ENCODE measurements at regions not wholly inside any gene's neighbourhood (a gene's known extent, or its start where the extent isn't known, plus 50 kb on each side); places are given as distances from the start of the nearest gene placed in this dataset.

DNA sequence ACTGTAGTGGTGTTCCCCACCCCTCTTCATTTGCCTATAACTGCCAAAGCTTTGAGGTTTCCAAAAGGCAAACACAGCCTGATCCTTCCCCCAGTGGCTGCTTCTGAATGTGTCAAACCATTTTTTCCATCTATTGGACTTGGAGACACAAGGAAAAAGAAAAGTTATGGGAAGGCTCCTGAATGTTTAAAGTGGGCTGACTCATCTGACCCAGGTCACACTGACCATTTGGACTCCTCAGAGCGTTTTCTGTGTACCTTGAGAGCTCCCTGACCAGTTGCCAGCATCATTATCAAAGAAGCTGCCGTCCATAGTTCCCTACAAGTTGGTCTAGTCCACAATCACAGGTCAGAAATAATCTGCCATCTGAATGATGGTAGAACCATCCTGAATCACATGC, 123.4 kb upstream of the COL3A1 start:
- H3K4me3 ChIP-seq (ENCODE audit: low read depth, low read length): no peak overlapping the region
- H3K9me3 ChIP-seq (ENCODE audit: control insufficient read depth, insufficient read depth, low read depth, low read length): no peaks in the 10 kb centered on the region
- no peaks in the 10 kb centered on the region for H3K36me3 ChIP-seq (ENCODE audit: control insufficient read depth, insufficient read depth, low read length)
- H3K9ac ChIP-seq (ENCODE audit: low read length): no peak overlapping the region
- H3K4me1 ChIP-seq (ENCODE audit: control insufficient read depth, insufficient read depth, low read length): no peaks in the 10 kb centered on the region
- no peak overlapping the region for H3K27ac ChIP-seq (ENCODE audit: low read depth, low read length)
- H3K27me3 ChIP-seq (ENCODE audit: control insufficient read depth, insufficient read depth, low read length): no peaks in the 10 kb centered on the region

DNA sequence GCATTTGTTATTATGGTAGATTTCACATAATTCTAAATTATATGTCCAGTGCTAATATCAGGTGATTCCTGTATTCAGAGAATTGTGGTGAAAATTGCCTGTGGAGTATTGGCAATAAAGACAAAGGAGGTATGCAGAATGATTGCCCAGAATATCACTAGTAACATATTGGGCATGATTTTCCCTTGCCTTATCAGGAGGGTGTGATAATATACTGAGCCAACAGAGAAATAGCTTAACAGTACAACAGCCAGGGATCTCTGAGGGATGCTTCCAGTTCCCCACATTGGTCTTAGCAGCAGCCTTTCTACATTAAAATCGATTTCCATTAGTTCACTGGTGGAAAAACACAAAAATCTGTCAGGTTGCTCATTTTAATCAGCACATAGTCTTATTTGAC, 122.9 kb upstream of the COL3A1 start:
- no peak overlapping the region for H3K4me3 ChIP-seq (ENCODE audit: low read depth, low read length)
- no peak overlapping the region for H3K9ac ChIP-seq (ENCODE audit: low read length)
- H3K27ac ChIP-seq (ENCODE audit: low read depth, low read length): no peak overlapping the region
- H3K36me3 ChIP-seq (ENCODE audit: control insufficient read depth, insufficient read depth, low read length): no peaks in the 10 kb centered on the region
- H3K9me3 ChIP-seq (ENCODE audit: control insufficient read depth, insufficient read depth, low read depth, low read length): no peaks in the 10 kb centered on the region
- H3K27me3 ChIP-seq (ENCODE audit: control insufficient read depth, insufficient read depth, low read length): no peaks in the 10 kb centered on the region
- H3K4me1 ChIP-seq (ENCODE audit: control insufficient read depth, insufficient read depth, low read length): no peaks in the 10 kb centered on the region

DNA sequence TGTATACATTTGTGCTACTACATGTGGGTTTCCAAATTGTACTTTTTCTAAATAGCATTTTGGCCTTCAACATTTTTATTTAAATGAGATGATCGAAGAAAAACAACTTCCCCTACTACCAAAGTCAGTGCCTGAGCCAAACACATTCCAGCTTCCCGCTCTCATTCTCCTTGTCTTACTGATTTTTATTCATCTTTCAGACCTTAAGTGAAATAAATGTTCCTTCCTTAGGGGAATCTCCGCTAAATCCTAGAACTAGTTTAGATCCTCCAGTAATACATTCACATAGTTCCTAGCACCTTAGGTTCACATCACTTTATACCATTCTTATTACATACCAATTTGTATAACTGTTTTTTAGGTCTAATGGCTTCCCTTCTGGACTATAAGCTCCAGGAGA, 122.3 kb upstream of the COL3A1 start:
- Histone ChIP-seq H3K4me1 (ENCODE audit: control insufficient read depth, insufficient read depth, low read length) (no peaks in the 10 kb centered on the region), H3K4me3 (ENCODE audit: low read depth, low read length) (no peak overlapping the region), H3K9ac (ENCODE audit: low read length) (no peak overlapping the region), H3K9me3 (ENCODE audit: control insufficient read depth, insufficient read depth, low read depth, low read length) (no peaks in the 10 kb centered on the region), H3K27ac (ENCODE audit: low read depth, low read length) (no peak overlapping the region), H3K27me3 (ENCODE audit: control insufficient read depth, insufficient read depth, low read length) (no peaks in the 10 kb centered on the region), H3K36me3 (ENCODE audit: control insufficient read depth, insufficient read depth, low read length) (no peaks in the 10 kb centered on the region)

DNA sequence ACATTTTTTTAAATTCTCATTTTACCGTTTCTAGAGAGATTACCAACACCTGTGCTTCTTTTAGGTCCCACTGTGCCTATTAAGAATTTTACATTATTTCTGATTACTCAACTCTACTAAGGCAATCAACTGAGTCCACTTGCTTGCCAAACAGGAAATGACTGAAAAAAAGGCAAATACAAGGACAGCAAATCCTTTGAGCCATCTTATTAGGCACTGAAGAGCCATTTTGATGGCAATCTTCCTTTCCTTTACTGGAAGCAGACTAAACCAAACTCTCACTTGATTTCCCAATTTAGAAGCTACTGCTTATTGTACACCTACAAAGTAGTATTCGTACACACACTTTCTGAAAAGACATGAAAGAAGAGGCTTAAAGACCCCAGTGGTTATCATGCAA, 121.4 kb upstream of the COL3A1 start:
- Histone ChIP-seq H3K9ac (ENCODE audit: low read length) (no peak overlapping the region), H3K4me3 (ENCODE audit: low read depth, low read length) (no peak overlapping the region), H3K36me3 (ENCODE audit: control insufficient read depth, insufficient read depth, low read length) (no peaks in the 10 kb centered on the region), H3K27me3 (ENCODE audit: control insufficient read depth, insufficient read depth, low read length) (no peaks in the 10 kb centered on the region), H3K27ac (ENCODE audit: low read depth, low read length) (no peak overlapping the region), H3K9me3 (ENCODE audit: control insufficient read depth, insufficient read depth, low read depth, low read length) (no peaks in the 10 kb centered on the region), H3K4me1 (ENCODE audit: control insufficient read depth, insufficient read depth, low read length) (no peaks in the 10 kb centered on the region)

DNA sequence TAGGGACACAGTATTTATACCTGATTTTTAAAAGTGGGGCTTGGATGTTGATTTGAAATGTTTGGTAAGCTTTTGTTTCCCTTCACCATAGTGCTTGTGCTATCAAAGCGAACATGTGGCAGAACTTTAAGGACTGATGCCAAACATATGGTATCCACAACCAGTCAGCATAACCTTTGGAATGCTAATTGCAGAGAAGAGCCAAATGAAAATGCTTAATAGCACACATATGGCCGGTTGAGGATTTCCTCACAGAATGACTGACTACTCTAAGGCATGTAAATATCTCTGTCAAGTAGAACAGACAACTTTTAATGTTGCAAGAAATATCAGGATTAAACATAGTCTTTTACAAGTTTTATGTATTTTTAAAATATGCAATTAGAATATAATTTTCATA, 120.9 kb upstream of the COL3A1 start:
- no peaks in the 10 kb centered on the region for H3K36me3 ChIP-seq (ENCODE audit: control insufficient read depth, insufficient read depth, low read length)
- no peaks in the 10 kb centered on the region for H3K9me3 ChIP-seq (ENCODE audit: control insufficient read depth, insufficient read depth, low read depth, low read length)
- H3K9ac ChIP-seq (ENCODE audit: low read length): no peak overlapping the region
- no peak overlapping the region for H3K27ac ChIP-seq (ENCODE audit: low read depth, low read length)
- no peak overlapping the region for H3K4me3 ChIP-seq (ENCODE audit: low read depth, low read length)
- no peaks in the 10 kb centered on the region for H3K27me3 ChIP-seq (ENCODE audit: control insufficient read depth, insufficient read depth, low read length)
- no peaks in the 10 kb centered on the region for H3K4me1 ChIP-seq (ENCODE audit: control insufficient read depth, insufficient read depth, low read length)

DNA sequence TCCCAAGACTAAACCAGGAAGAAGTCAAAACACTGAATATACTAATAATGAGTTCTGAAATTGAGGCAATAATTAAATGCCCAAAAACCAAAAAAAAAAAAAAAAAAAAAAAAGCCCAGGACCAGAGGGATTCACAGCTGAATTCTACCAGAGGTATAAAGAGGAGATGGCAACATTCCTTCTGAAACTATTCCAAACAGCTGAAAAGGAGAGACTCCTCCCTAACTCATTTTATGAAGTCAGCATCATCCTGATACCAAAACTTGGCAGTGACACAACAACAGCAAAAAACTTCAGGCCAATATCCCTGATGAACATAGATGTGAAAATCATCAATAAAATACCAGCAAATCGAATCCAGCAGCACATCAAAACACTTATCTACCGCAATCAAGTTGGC, 108.5 kb upstream of the COL3A1 start:
- no peak overlapping the region for H3K9ac ChIP-seq (ENCODE audit: low read length)
- H3K27me3 ChIP-seq (ENCODE audit: control insufficient read depth, insufficient read depth, low read length): no peaks in the 10 kb centered on the region
- no peak overlapping the region for H3K27ac ChIP-seq (ENCODE audit: low read depth, low read length)
- H3K9me3 ChIP-seq (ENCODE audit: control insufficient read depth, insufficient read depth, low read depth, low read length): peaks cover 7% of the 10 kb centered on the region; the same call in 1 of the 2 replicates
- H3K4me3 ChIP-seq (ENCODE audit: low read depth, low read length): no peak overlapping the region
- H3K36me3 ChIP-seq (ENCODE audit: control insufficient read depth, insufficient read depth, low read length): no peaks in the 10 kb centered on the region
- no peaks in the 10 kb centered on the region for H3K4me1 ChIP-seq (ENCODE audit: control insufficient read depth, insufficient read depth, low read length)

DNA sequence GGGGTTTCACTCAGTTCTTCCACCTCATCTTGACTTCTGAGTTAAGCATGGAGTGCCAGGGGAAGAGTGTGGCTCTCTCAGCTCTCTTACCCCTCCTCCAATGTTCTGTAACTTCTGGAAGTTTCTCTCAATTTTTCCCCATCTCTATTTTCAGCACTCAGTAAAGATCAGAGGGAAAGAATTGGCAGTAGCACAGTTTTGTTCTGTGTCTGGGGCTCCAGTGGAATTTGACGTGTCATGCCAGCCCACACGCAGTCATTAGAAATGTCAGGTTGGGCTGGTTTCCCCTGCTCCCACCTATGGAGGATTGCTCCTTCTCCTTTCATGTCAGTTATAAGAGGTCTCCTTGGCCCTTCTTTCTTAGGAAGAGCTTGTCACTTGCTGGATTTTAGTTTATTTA, 104.6 kb upstream of the COL3A1 start:
- Histone ChIP-seq H3K9ac (ENCODE audit: low read length) (no peak overlapping the region), H3K27me3 (ENCODE audit: control insufficient read depth, insufficient read depth, low read length) (no peaks in the 10 kb centered on the region), H3K27ac (ENCODE audit: low read depth, low read length) (no peak overlapping the region), H3K4me3 (ENCODE audit: low read depth, low read length) (no peak overlapping the region), H3K4me1 (ENCODE audit: control insufficient read depth, insufficient read depth, low read length) (no peaks in the 10 kb centered on the region), H3K36me3 (ENCODE audit: control insufficient read depth, insufficient read depth, low read length) (no peaks in the 10 kb centered on the region), H3K9me3 (ENCODE audit: control insufficient read depth, insufficient read depth, low read depth, low read length) (peaks cover 7% of the 10 kb centered on the region; the same call in 1 of the 2 replicates)

DNA sequence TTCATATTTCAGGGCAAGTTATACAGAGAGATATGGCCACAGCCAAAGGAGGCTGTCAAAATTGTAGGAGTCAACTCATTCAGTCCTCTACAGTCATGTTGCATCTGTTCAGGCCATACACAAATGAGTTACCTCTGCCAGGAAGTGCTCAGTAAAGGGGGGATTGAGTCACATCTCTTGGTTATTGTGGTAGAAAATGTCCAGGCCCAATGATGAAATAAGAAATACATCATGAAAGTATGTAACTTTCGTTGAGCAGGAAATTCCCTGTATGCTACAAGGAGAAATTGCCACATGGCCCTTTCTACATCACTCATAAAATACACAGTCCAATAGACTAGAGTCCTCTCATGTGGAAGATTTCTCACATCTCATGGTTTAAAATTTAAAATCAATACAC, 103.9 kb upstream of the COL3A1 start:
- Histone ChIP-seq H3K9ac (ENCODE audit: low read length) (no peak overlapping the region), H3K27ac (ENCODE audit: low read depth, low read length) (no peak overlapping the region), H3K4me3 (ENCODE audit: low read depth, low read length) (no peak overlapping the region), H3K27me3 (ENCODE audit: control insufficient read depth, insufficient read depth, low read length) (no peaks in the 10 kb centered on the region), H3K4me1 (ENCODE audit: control insufficient read depth, insufficient read depth, low read length) (no peaks in the 10 kb centered on the region), H3K9me3 (ENCODE audit: control insufficient read depth, insufficient read depth, low read depth, low read length) (peaks cover 7% of the 10 kb centered on the region; the same call in 1 of the 2 replicates), H3K36me3 (ENCODE audit: control insufficient read depth, insufficient read depth, low read length) (no peaks in the 10 kb centered on the region)

DNA sequence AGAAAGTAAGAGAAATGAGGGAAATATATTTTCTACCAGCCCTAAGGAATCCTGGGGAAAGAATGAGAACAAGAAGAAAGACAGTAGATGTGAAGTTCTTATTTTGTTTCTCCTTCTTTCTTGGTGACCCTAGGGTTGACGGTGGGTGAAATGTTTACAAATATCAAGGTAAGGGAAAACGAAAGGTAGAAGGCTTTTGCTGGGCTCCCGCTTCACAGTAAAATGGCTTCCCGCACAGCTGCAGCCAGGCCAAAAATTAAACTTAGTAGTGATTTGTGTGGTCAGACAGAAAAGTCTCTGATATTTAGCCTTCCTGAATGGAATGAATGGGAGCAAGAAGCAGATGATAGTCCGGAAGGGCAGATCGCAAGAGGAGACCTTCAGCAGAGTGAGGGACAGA, 99.1 kb upstream of the COL3A1 start:
- no peaks in the 10 kb centered on the region for H3K4me1 ChIP-seq (ENCODE audit: control insufficient read depth, insufficient read depth, low read length)
- H3K27me3 ChIP-seq (ENCODE audit: control insufficient read depth, insufficient read depth, low read length): no peaks in the 10 kb centered on the region
- H3K9ac ChIP-seq (ENCODE audit: low read length): no peak overlapping the region
- H3K4me3 ChIP-seq (ENCODE audit: low read depth, low read length): no peak overlapping the region
- H3K36me3 ChIP-seq (ENCODE audit: control insufficient read depth, insufficient read depth, low read length): no peaks in the 10 kb centered on the region
- no peaks in the 10 kb centered on the region for H3K9me3 ChIP-seq (ENCODE audit: control insufficient read depth, insufficient read depth, low read depth, low read length)
- no peak overlapping the region for H3K27ac ChIP-seq (ENCODE audit: low read depth, low read length)

DNA sequence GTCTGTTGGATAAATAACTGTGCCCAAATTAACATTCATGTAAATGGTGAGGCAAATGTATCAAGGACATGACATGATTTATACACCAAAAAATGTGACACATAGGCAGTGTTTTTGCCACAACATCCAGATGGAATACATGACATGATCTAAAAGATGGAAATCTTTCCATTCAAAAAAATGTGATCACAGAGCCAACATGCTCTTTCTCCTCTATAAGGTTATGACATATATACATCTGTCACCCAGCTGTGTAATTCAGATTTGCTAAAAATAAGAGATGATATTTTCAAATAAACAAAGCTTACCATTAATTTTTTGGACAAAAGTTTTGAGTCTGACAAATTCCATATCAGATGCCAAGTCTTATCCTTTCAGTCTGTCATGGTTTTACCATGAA, 95.5 kb upstream of the COL3A1 start:
- Histone ChIP-seq H3K4me3 (ENCODE audit: low read depth, low read length) (no peak overlapping the region), H3K36me3 (ENCODE audit: control insufficient read depth, insufficient read depth, low read length) (no peaks in the 10 kb centered on the region), H3K9ac (ENCODE audit: low read length) (no peak overlapping the region), H3K27me3 (ENCODE audit: control insufficient read depth, insufficient read depth, low read length) (no peaks in the 10 kb centered on the region), H3K9me3 (ENCODE audit: control insufficient read depth, insufficient read depth, low read depth, low read length) (no peaks in the 10 kb centered on the region), H3K27ac (ENCODE audit: low read depth, low read length) (no peak overlapping the region), H3K4me1 (ENCODE audit: control insufficient read depth, insufficient read depth, low read length) (no peaks in the 10 kb centered on the region)

DNA sequence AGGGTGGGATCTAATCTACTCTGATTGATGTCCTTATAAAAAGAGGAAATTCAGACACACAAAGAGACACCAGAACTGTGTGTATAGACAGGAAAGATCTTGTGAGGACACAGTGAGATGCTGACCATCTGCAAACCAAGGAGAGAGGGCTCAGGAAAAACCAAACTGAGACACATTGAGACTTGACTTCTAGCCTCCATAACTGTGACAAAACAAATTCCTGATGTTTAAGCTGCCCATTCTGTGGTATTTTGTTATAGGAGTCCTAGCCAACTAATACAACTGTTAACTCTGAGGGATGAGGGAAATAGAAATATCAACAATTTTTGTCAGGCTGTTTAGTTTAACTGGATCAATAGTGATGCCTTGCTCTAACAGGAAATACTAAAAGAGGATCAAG, 93.4 kb upstream of the COL3A1 start:
- H3K4me3 ChIP-seq (ENCODE audit: low read depth, low read length): no peak overlapping the region
- H3K27ac ChIP-seq (ENCODE audit: low read depth, low read length): no peak overlapping the region
- no peaks in the 10 kb centered on the region for H3K9me3 ChIP-seq (ENCODE audit: control insufficient read depth, insufficient read depth, low read depth, low read length)
- H3K4me1 ChIP-seq (ENCODE audit: control insufficient read depth, insufficient read depth, low read length): no peaks in the 10 kb centered on the region
- H3K27me3 ChIP-seq (ENCODE audit: control insufficient read depth, insufficient read depth, low read length): no peaks in the 10 kb centered on the region
- H3K9ac ChIP-seq (ENCODE audit: low read length): no peak overlapping the region
- no peaks in the 10 kb centered on the region for H3K36me3 ChIP-seq (ENCODE audit: control insufficient read depth, insufficient read depth, low read length)

DNA sequence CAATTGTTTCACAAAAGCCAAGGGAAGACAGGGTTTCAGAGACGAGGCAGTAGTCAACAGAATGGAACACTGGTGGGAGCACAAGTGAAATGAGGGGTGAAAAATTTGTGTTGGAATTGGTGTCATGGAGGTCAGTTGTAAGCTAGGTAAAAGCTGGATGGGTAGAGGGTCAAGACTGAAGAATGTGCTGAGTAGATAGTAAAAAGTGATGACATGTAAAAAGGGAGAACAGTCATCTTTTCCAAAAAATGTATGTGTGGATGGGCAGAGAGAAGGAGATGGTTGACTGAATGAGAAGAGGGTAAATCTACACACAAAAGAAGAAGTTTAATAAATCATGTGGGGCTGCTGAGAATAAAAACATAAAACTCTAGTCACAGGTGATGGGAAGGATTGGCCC, 92.7 kb upstream of the COL3A1 start:
- Histone ChIP-seq H3K4me3 (ENCODE audit: low read depth, low read length) (no peak overlapping the region), H3K4me1 (ENCODE audit: control insufficient read depth, insufficient read depth, low read length) (no peaks in the 10 kb centered on the region), H3K9ac (ENCODE audit: low read length) (no peak overlapping the region), H3K27ac (ENCODE audit: low read depth, low read length) (no peak overlapping the region), H3K36me3 (ENCODE audit: control insufficient read depth, insufficient read depth, low read length) (no peaks in the 10 kb centered on the region), H3K27me3 (ENCODE audit: control insufficient read depth, insufficient read depth, low read length) (no peaks in the 10 kb centered on the region), H3K9me3 (ENCODE audit: control insufficient read depth, insufficient read depth, low read depth, low read length) (no peaks in the 10 kb centered on the region)

Measured in HUES6 (cell line).